CD14-positive monocyte (primary cell): ENCODE measurements at regions not wholly inside any gene's neighbourhood (a gene's known extent, or its start where the extent isn't known, plus 50 kb on each side); places are given as distances from the start of the nearest gene placed in this dataset.

Source experiments
- DNase-seq, 3 donors: peaks; one replicate each; pipeline ENCODE4 v3.0.0-alpha.2; 2011 to 2022
- H2AFZ ChIP-seq: 2 replicates; pipeline ENCODE4 v1.6.0; 2012; ENCODE audit warnings: mild to moderate bottlenecking, low read depth, low read length, inconsistent platforms; ENCODE audit not compliant: insufficient read depth, poor library complexity, severe bottlenecking
- H3K27ac ChIP-seq, 2 donors: 1 replicate in 1 of 2; 2 replicates in 1 of 2; pipeline ENCODE4 v1.5.1; 2012 to 2013; ENCODE audit warnings: low read length in 2 of 2, control low read depth in 1 of 2, inconsistent platforms in 1 of 2, low read depth in 1 of 2, mild to moderate bottlenecking in 1 of 2
- H3K27me3 ChIP-seq, 2 donors: one replicate each; pipeline versions ENCODE4 v1.6.0 to v1.6.1; 2011 to 2013; ENCODE audit warnings: low read length in 2 of 2; ENCODE audit not compliant: control insufficient read depth in 2 of 2, insufficient read depth in 2 of 2
- H3K36me3 ChIP-seq, 2 donors: replicated peaks in 1 of 2; 1 replicate in 1 of 2; 2 replicates in 1 of 2; pipeline versions ENCODE4 v1.5.1 to v1.6.1; 2012 to 2013; ENCODE audit warnings: low read length in 2 of 2, control low read depth in 1 of 2, inconsistent platforms in 1 of 2, mild to moderate bottlenecking in 1 of 2; ENCODE audit not compliant: insufficient read depth in 2 of 2, control insufficient read depth in 1 of 2
- H3K4me1 ChIP-seq, 2 donors: 1 replicate in 1 of 2; 2 replicates in 1 of 2; pipeline versions ENCODE4 v1.5.1 to v1.6.1; 2012 to 2013; ENCODE audit warnings: low read length in 2 of 2, control low read depth in 1 of 2, inconsistent platforms in 1 of 2, mild to moderate bottlenecking in 1 of 2, moderate library complexity in 1 of 2; ENCODE audit not compliant: insufficient read depth in 2 of 2, control insufficient read depth in 1 of 2
- H3K4me2 ChIP-seq: replicated peaks from 2 replicates; pipeline ENCODE3; 2012; ENCODE audit warnings: low read length, moderate library complexity, mild to moderate bottlenecking; ENCODE audit not compliant: poor library complexity, severe bottlenecking; ENCODE audit errors: extremely low read depth
- H3K4me3 ChIP-seq, 3 experiments: fragments of 200-600 bp in 1 of 3; sonication (generic) in 1 of 3; replicated peaks in 1 of 3; 1 replicate in 2 of 3; 2 replicates in 1 of 3; pipeline ENCODE4 v1.5.1; 2011 to 2013; ENCODE audit warnings: low read length in 3 of 3, mild to moderate bottlenecking in 3 of 3, control low read depth in 2 of 3, low read depth in 2 of 3, inconsistent platforms in 1 of 3, moderate library complexity in 1 of 3
- H3K79me2 ChIP-seq: 2 replicates; pipeline ENCODE4 v1.6.0; 2012; ENCODE audit warnings: mild to moderate bottlenecking, control low read depth, inconsistent platforms, low read length, moderate library complexity; ENCODE audit not compliant: insufficient read depth
- H3K9ac ChIP-seq: 2 replicates; pipeline ENCODE4 v1.6.0; 2017; ENCODE audit warnings: low read length, mild to moderate bottlenecking; ENCODE audit not compliant: insufficient read depth, poor library complexity, severe bottlenecking
- H3K9me3 ChIP-seq, 2 donors: replicated peaks in 1 of 2; 1 replicate in 1 of 2; 2 replicates in 1 of 2; pipeline versions ENCODE4 v1.5.1 to v1.6.1; 2012 to 2013; ENCODE audit warnings: low read length in 2 of 2, control low read depth in 1 of 2; ENCODE audit not compliant: control insufficient read depth in 1 of 2, insufficient read depth in 1 of 2
- H4K20me1 ChIP-seq: 2 replicates; pipeline ENCODE4 v1.6.0; 2012; ENCODE audit warnings: mild to moderate bottlenecking, low read length, control low read depth, moderate library complexity; ENCODE audit not compliant: insufficient read depth
- H3K27ac Mint-ChIP-seq, 7 donors: one replicate each; pipeline ENCODE4 v1.8.0; 2020; ENCODE audit warnings: mild to moderate bottlenecking in 7 of 7, mixed read lengths in 7 of 7, moderate library complexity in 6 of 7, inconsistent platforms in 2 of 7
- H3K27me3 Mint-ChIP-seq, 3 donors: one replicate each; pipeline ENCODE4 v1.8.0; 2021 to 2022; ENCODE audit warnings: low read depth in 3 of 3, mild to moderate bottlenecking in 3 of 3, mixed read lengths in 3 of 3, moderate library complexity in 3 of 3, inconsistent platforms in 1 of 3
- H3K36me3 Mint-ChIP-seq, 2 donors: one replicate each; pipeline ENCODE4 v1.8.0; 2020; ENCODE audit warnings: mixed read lengths in 2 of 2, inconsistent platforms in 1 of 2, mild to moderate bottlenecking in 1 of 2
- H3K4me1 Mint-ChIP-seq: one replicate; pipeline ENCODE4 v1.8.0; 2020; ENCODE audit warnings: mild to moderate bottlenecking, mixed read lengths
- H3K4me3 Mint-ChIP-seq, 2 donors: one replicate each; pipeline ENCODE4 v1.8.0; 2020; ENCODE audit warnings: mild to moderate bottlenecking in 2 of 2, mixed read lengths in 2 of 2, moderate library complexity in 1 of 2
- H3K9me3 Mint-ChIP-seq, 7 donors: one replicate each; pipeline ENCODE4 v1.8.0; 2020 to 2022; ENCODE audit warnings: mixed read lengths in 7 of 7, mild to moderate bottlenecking in 6 of 7, moderate library complexity in 6 of 7, inconsistent platforms in 2 of 7
- CTCF ChIP-seq: fragments of 200-600 bp; IDR thresholded peaks from one replicate; pipeline ENCODE4 v1.8.0; 2022; ENCODE audit warnings: antibody characterized with exemption, mild to moderate bottlenecking
- WGBS: methylation state at CpG from one replicate; pipeline ENCODE4 v1.1.5; 2013; ENCODE audit warnings: missing lambda C conversion rate; ENCODE audit not compliant: insufficient coverage; 5-methylcytosine and 5-hydroxymethylcytosine counted together
- intact Hi-C, 2 donors: fragments of 100-400 bp; cut with micrococcal nuclease; formaldehyde crosslinking; loops; one replicate each; pipeline versions ENCODE4 v1.15.0 to v1.15.1; 2023

GRCh38 chr1:78728359-78728758 lies 78.7 kb downstream of the IFI44 start:
- Mint-ChIP-seq H3K4me1 (no peaks in the 10 kb centered on the region), H3K4me3 (no peak overlapping the region), H3K27me3 (no peaks in the 10 kb centered on the region), H3K36me3 (no peaks in the 10 kb centered on the region), H3K27ac (no peak overlapping the region), H3K9me3 (peaks cover 0 to 3% (median 0%) of the 10 kb centered on the region in 7 donors)
- WGBS: 91% methylated on average over 8 of the region's 12 CpGs
- intact Hi-C loops: no loop called here
- no peak overlapping the region for H3K27ac ChIP-seq
- no peak overlapping the region for H3K9ac ChIP-seq
- no peak for DNase-seq
- H3K79me2 ChIP-seq: no peaks in the 10 kb centered on the region
- H3K27me3 ChIP-seq: no peaks in the 10 kb centered on the region
- no peak overlapping the region for H3K4me3 ChIP-seq
- H3K4me2 ChIP-seq: no peak overlapping the region
- no peaks in the 10 kb centered on the region for H3K36me3 ChIP-seq
- no peaks in the 10 kb centered on the region for H3K4me1 ChIP-seq
- peaks cover 0 to 2% of the 10 kb centered on the region in 2 donors for H3K9me3 ChIP-seq
- TF ChIP-seq CTCF: no peak
- no peaks in the 10 kb centered on the region for H4K20me1 ChIP-seq
- H2AFZ ChIP-seq: no peak overlapping the region

- Histone ChIP-seq H3K27ac (no peak overlapping the region), H3K4me3 (no peak overlapping the region), H3K9me3 (peaks cover 0 to 2% of the 10 kb centered on the region in 2 donors), H3K79me2 (no peaks in the 10 kb centered on the region), H3K9ac (no peak overlapping the region), H3K4me2 (no peak overlapping the region), H3K4me1 (no peaks in the 10 kb centered on the region), H3K27me3 (no peaks in the 10 kb centered on the region), H2AFZ (no peak overlapping the region), H4K20me1 (no peaks in the 10 kb centered on the region), H3K36me3 (no peaks in the 10 kb centered on the region)
- intact Hi-C loops: no loop called here
- Mint-ChIP-seq H3K27ac (no peak overlapping the region), H3K9me3 (peaks cover 0 to 7% (median 2%) of the 10 kb centered on the region in 7 donors), H3K4me1 (no peaks in the 10 kb centered on the region), H3K4me3 (no peak overlapping the region), H3K27me3 (no peaks in the 10 kb centered on the region), H3K36me3 (no peaks in the 10 kb centered on the region)
- TF ChIP-seq CTCF: no peak
- no peak for DNase-seq
Measured at GRCh38 chr1:78730054-78730453, 80.4 kb downstream of the IFI44 start.
